K562 (cell line): ENCODE measurements at regions not wholly inside any gene's neighbourhood (a gene's known extent, or its start where the extent isn't known, plus 50 kb on each side); places are given as distances from the start of the nearest gene placed in this dataset.

Experiments
- ATF7 ChIP-seq: fragments of 450-650 bp; IDR thresholded peaks from 2 replicates; pipeline ENCODE4 v1.7.1; 2014; ENCODE audit warnings: mild to moderate bottlenecking, moderate library complexity
- BHLHE40 ChIP-seq: IDR thresholded peaks from 2 replicates; pipeline ENCODE4 v1.6.1; 2011; ENCODE audit warnings: low read length, improper control_type of control experiment
- CREB5 ChIP-seq: fragments of 250-450 bp; sonication (Bioruptor Pico); IDR thresholded peaks from 2 replicates; pipeline ENCODE4 v1.5.0; 2020; ENCODE audit warnings: mild to moderate bottlenecking
- GTF2A2 ChIP-seq: IDR thresholded peaks from 2 replicates; pipeline ENCODE4 v1.6.1; 2016; ENCODE audit warnings: mild to moderate bottlenecking, missing genetic modification characterization, missing compliant biosample characterization
- MEF2D ChIP-seq: conservative IDR thresholded peaks from 2 replicates; pipeline ENCODE4 v1.6.1; 2016; ENCODE audit warnings: low read depth, missing genetic modification characterization, missing compliant biosample characterization
- RB1 ChIP-seq: fragments of 450-650 bp; IDR thresholded peaks from 2 replicates; pipeline ENCODE4 v1.6.1; 2017; ENCODE audit warnings: low read depth, mild to moderate bottlenecking
- SMC3 ChIP-seq: conservative IDR thresholded peaks from 2 replicates; pipeline ENCODE4 v1.6.1; 2011; ENCODE audit warnings: low read depth, low read length, improper control_type of control experiment; ENCODE audit not compliant: insufficient read depth
- STAT6 ChIP-seq: sonication (generic); formaldehyde crosslinking; IDR thresholded peaks from 2 replicates; pipeline ENCODE4 v1.8.1; 2023; ENCODE audit warnings: mild to moderate bottlenecking, missing genetic modification reagents
- ZNF274 ChIP-seq: IDR thresholded peaks from 2 replicates; pipeline ENCODE4 v1.6.1; 2011; ENCODE audit warnings: low read depth, mild to moderate bottlenecking, low read length, moderate library complexity, borderline replicate concordance
- ZNF444 ChIP-seq: fragments of 250-450 bp; sonication (Bioruptor Pico); IDR thresholded peaks from 2 replicates; pipeline ENCODE4 v1.4.0; 2020; ENCODE audit warnings: mild to moderate bottlenecking, moderate library complexity
- ZNF507 ChIP-seq: conservative IDR thresholded peaks from 2 replicates; pipeline ENCODE4 v1.6.1; 2017; ENCODE audit warnings: missing genetic modification characterization, missing compliant biosample characterization
- TF ChIP-seq, protein P1 (sequence below), 2 experiments: fragments of 150-350 bp in 1 of 2; IDR thresholded peaks; 2 replicates each; pipeline ENCODE4 v1.6.1; 2012 to 2016; ENCODE audit warnings: low read depth in 2 of 2, low read length in 2 of 2, mild to moderate bottlenecking in 1 of 2, moderate library complexity in 1 of 2
- TF ChIP-seq, protein P2 (sequence below): IDR thresholded peaks from 3 replicates; pipeline ENCODE4 v1.6.1; 2011; ENCODE audit warnings: borderline replicate concordance, mild to moderate bottlenecking; ENCODE audit not compliant: insufficient read length, insufficient read depth
- TF ChIP-seq, protein P3 (sequence below), 2 experiments: fragments of 200-800 bp in 1 of 2; sonication (Bioruptor generic) in 1 of 2; sonication (generic) in 1 of 2; formaldehyde crosslinking in 1 of 2; IDR thresholded peaks in 1 of 2; conservative IDR thresholded peaks in 1 of 2; 2 replicates each; pipeline versions ENCODE4 v1.5.0 to v1.6.1; 2016 to 2020; ENCODE audit warnings: missing compliant biosample characterization in 1 of 2, missing genetic modification characterization in 1 of 2, missing genetic modification reagents in 1 of 2

GRCh38 chr1:96971439-96971838 lies 249.9 kb downstream of the PTBP2 start (continued):
- no peak for TF ChIP-seq ZNF274
- TF ChIP-seq, protein P1, sequence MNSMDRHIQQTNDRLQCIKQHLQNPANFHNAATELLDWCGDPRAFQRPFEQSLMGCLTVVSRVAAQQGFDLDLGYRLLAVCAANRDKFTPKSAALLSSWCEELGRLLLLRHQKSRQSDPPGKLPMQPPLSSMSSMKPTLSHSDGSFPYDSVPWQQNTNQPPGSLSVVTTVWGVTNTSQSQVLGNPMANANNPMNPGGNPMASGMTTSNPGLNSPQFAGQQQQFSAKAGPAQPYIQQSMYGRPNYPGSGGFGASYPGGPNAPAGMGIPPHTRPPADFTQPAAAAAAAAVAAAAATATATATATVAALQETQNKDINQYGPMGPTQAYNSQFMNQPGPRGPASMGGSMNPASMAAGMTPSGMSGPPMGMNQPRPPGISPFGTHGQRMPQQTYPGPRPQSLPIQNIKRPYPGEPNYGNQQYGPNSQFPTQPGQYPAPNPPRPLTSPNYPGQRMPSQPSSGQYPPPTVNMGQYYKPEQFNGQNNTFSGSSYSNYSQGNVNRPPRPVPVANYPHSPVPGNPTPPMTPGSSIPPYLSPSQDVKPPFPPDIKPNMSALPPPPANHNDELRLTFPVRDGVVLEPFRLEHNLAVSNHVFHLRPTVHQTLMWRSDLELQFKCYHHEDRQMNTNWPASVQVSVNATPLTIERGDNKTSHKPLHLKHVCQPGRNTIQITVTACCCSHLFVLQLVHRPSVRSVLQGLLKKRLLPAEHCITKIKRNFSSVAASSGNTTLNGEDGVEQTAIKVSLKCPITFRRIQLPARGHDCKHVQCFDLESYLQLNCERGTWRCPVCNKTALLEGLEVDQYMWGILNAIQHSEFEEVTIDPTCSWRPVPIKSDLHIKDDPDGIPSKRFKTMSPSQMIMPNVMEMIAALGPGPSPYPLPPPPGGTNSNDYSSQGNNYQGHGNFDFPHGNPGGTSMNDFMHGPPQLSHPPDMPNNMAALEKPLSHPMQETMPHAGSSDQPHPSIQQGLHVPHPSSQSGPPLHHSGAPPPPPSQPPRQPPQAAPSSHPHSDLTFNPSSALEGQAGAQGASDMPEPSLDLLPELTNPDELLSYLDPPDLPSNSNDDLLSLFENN (IDR thresholded peaks at IDR 0.05; ENCODE audit: low read depth in 2 of 2, low read length in 2 of 2) = no peak
- TF ChIP-seq ATF7 = no peak
- no peak for TF ChIP-seq MEF2D (tag)
- TF ChIP-seq GTF2A2 (tag) = no peak
- TF ChIP-seq CREB5 (CRISPR knock-in tag) = no peak
- TF ChIP-seq, protein P2, sequence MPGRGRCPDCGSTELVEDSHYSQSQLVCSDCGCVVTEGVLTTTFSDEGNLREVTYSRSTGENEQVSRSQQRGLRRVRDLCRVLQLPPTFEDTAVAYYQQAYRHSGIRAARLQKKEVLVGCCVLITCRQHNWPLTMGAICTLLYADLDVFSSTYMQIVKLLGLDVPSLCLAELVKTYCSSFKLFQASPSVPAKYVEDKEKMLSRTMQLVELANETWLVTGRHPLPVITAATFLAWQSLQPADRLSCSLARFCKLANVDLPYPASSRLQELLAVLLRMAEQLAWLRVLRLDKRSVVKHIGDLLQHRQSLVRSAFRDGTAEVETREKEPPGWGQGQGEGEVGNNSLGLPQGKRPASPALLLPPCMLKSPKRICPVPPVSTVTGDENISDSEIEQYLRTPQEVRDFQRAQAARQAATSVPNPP = no peak
- TF ChIP-seq ZNF507 (tag) = no peak
- no peak for TF ChIP-seq STAT6
- no peak for TF ChIP-seq RB1
- TF ChIP-seq SMC3 = no peak
- TF ChIP-seq, protein P3, sequence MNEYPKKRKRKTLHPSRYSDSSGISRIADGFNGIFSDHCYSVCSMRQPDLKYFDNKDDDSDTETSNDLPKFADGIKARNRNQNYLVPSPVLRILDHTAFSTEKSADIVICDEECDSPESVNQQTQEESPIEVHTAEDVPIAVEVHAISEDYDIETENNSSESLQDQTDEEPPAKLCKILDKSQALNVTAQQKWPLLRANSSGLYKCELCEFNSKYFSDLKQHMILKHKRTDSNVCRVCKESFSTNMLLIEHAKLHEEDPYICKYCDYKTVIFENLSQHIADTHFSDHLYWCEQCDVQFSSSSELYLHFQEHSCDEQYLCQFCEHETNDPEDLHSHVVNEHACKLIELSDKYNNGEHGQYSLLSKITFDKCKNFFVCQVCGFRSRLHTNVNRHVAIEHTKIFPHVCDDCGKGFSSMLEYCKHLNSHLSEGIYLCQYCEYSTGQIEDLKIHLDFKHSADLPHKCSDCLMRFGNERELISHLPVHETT (CRISPR knock-in tag; conservative IDR thresholded peaks at IDR 0.05 in 1 of 2, IDR thresholded peaks at IDR 0.05 in 1 of 2) = no peak
- no peak for TF ChIP-seq BHLHE40
- TF ChIP-seq ZNF444 (CRISPR knock-in tag) = no peak
- TF ChIP-seq, all 486 proteins: peak for 0
